Neural progenitor cell (in vitro differentiated cells): ENCODE measurements at regions not wholly inside any gene's neighbourhood (a gene's known extent, or its start where the extent isn't known, plus 50 kb on each side); places are given as distances from the start of the nearest gene placed in this dataset.

Experiments used
- EZH2 ChIP-seq: fragments of 200-600 bp; sonication (generic); IDR thresholded peaks from 2 replicates; pipeline ENCODE4 v1.6.1; 2017; ENCODE audit warnings: antibody characterized with exemption, mild to moderate bottlenecking, moderate library complexity
- EZH2phosphoT487 ChIP-seq: fragments of 200-600 bp; sonication (generic); IDR thresholded peaks from 2 replicates; pipeline ENCODE4 v1.6.1; 2017; ENCODE audit warnings: antibody characterized with exemption
- TF ChIP-seq, protein P1 (sequence below): fragments of 200-600 bp; sonication (generic); IDR thresholded peaks from 2 replicates; pipeline ENCODE4 v1.5.1; 2017; ENCODE audit warnings: antibody characterized with exemption, mild to moderate bottlenecking

DNA sequence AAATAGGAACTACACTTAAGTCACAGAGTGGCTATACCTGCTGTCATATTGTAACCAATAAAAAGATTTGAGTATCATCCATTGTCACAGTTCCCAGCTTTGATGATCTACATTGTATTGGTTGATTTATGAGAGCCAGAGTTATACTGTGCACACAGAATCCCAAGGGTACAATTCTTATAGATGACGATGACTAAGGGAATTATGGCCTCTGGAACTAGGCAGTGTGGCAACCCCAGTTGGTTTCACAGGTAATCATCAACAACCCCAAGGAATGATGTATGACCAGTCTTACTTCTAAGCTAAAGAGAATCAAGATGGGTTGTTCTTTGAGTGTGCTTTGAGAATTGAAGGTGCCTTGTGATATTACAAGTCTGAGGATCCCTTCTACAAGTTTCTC lies 217.3 kb downstream of the ETAA1 start:
- TF ChIP-seq, protein P1, sequence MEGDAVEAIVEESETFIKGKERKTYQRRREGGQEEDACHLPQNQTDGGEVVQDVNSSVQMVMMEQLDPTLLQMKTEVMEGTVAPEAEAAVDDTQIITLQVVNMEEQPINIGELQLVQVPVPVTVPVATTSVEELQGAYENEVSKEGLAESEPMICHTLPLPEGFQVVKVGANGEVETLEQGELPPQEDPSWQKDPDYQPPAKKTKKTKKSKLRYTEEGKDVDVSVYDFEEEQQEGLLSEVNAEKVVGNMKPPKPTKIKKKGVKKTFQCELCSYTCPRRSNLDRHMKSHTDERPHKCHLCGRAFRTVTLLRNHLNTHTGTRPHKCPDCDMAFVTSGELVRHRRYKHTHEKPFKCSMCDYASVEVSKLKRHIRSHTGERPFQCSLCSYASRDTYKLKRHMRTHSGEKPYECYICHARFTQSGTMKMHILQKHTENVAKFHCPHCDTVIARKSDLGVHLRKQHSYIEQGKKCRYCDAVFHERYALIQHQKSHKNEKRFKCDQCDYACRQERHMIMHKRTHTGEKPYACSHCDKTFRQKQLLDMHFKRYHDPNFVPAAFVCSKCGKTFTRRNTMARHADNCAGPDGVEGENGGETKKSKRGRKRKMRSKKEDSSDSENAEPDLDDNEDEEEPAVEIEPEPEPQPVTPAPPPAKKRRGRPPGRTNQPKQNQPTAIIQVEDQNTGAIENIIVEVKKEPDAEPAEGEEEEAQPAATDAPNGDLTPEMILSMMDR = no peak
- no peak for TF ChIP-seq EZH2
- TF ChIP-seq EZH2phosphoT487 = no peak
